ENCODE measurements at regions not wholly inside any gene's neighbourhood (a gene's known extent, or its start where the extent isn't known, plus 50 kb on each side); places are given as distances from the start of the nearest gene placed in this dataset.

GRCh38 chr3:35296533-35296932 lies 342.8 kb upstream of the ARPP21 start:
- TF ChIP-seq, protein P1, sequence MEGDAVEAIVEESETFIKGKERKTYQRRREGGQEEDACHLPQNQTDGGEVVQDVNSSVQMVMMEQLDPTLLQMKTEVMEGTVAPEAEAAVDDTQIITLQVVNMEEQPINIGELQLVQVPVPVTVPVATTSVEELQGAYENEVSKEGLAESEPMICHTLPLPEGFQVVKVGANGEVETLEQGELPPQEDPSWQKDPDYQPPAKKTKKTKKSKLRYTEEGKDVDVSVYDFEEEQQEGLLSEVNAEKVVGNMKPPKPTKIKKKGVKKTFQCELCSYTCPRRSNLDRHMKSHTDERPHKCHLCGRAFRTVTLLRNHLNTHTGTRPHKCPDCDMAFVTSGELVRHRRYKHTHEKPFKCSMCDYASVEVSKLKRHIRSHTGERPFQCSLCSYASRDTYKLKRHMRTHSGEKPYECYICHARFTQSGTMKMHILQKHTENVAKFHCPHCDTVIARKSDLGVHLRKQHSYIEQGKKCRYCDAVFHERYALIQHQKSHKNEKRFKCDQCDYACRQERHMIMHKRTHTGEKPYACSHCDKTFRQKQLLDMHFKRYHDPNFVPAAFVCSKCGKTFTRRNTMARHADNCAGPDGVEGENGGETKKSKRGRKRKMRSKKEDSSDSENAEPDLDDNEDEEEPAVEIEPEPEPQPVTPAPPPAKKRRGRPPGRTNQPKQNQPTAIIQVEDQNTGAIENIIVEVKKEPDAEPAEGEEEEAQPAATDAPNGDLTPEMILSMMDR (conservative IDR thresholded peaks at IDR 0.05), result no peak
- TF ChIP-seq ZFX (IDR thresholded peaks at IDR 0.05), result no peak
